GM12878 (cell line): ENCODE measurements at regions not wholly inside any gene's neighbourhood (a gene's known extent, or its start where the extent isn't known, plus 50 kb on each side); places are given as distances from the start of the nearest gene placed in this dataset.

Experiments
- ATAC-seq: fragments of 200-7000 bp; cut with Tn5 transposase; 3 replicates; pipeline ENCODE4 v1.9.1; 2020; ENCODE audit warnings: mild to moderate bottlenecking, moderate library complexity
- BruUV-seq: library from RNA; stranded (reverse); fragments of 400-500 nt; replicated peaks from 2 replicates; lab custom pipeline; 2021; lab: Mats Ljungman, UMichigan
- CTCF ChIA-PET: fragments of 300-600 bp; sonication (Branson Sonifier 250); formaldehyde crosslinking; extraction: SDS; loops from one replicate; lab custom pipeline; 2021; ENCODE audit warnings: inconsistent platforms; lab: Yijun Ruan, JAX
- POLR2A ChIA-PET: fragments of 350-600 bp; formaldehyde crosslinking; extraction: SDS; loops from one replicate; lab custom pipeline; 2021; ENCODE audit warnings: inconsistent platforms; lab: Charles Lee
- RAD21 ChIA-PET: fragments of 300-600 bp; sonication (Branson Sonifier 250); formaldehyde crosslinking; loops from one replicate; lab custom pipeline; 2023; ENCODE audit warnings: antibody characterized with exemption; ENCODE audit not compliant: unreplicated experiment; lab: Charles Lee
- SMC1A ChIA-PET: fragments of 300-600 bp; sonication (Branson Sonifier 250); formaldehyde crosslinking; loops from one replicate; lab custom pipeline; 2023; ENCODE audit not compliant: unreplicated experiment, uncharacterized antibody; lab: Charles Lee
- DNase-seq: peaks from one replicate; pipeline ENCODE4 v3.0.0-alpha.2; 2011; ENCODE audit warnings: low read depth, low spot score
- FAIRE-seq: peaks from 3 replicates; lab custom pipeline; 2011; peaks lifted over from hg19 to GRCh38; lab: Jason Lieb, UNC
- H2AFZ ChIP-seq: 2 replicates; pipeline ENCODE4 v1.6.0; 2011; ENCODE audit warnings: low read depth, low read length, control low read depth; ENCODE audit not compliant: control insufficient read depth
- H3K27ac ChIP-seq: 2 replicates; pipeline ENCODE4 v1.5.1; 2011; ENCODE audit warnings: control low read depth; ENCODE audit not compliant: control insufficient read depth, insufficient read depth
- H3K27me3 ChIP-seq, 2 experiments: replicated peaks in 1 of 2; 2 replicates each; pipeline versions ENCODE4 v1.6.0 to v1.6.1; 2011; ENCODE audit warnings: low read length in 1 of 2; ENCODE audit not compliant: control insufficient read depth in 2 of 2, insufficient read depth in 2 of 2
- H3K36me3 ChIP-seq, 2 experiments: 2 replicates each; pipeline ENCODE4 v1.5.1; 2011; ENCODE audit warnings: low read length in 1 of 2; ENCODE audit not compliant: control insufficient read depth in 2 of 2, insufficient read depth in 2 of 2
- H3K4me1 ChIP-seq: 2 replicates; pipeline ENCODE4 v1.6.1; 2011; ENCODE audit warnings: mild to moderate bottlenecking, low read length, moderate library complexity, mixed read lengths; ENCODE audit not compliant: control insufficient read depth, insufficient read depth
- H3K4me2 ChIP-seq: 2 replicates; pipeline ENCODE4 v1.6.0; 2011; ENCODE audit warnings: control low read depth; ENCODE audit not compliant: control insufficient read depth, insufficient read depth
- H3K4me3 ChIP-seq: fragments of 200-600 bp; sonication (generic); 2 replicates; pipeline ENCODE4 v1.5.1; 2016
- H3K79me2 ChIP-seq: 2 replicates; pipeline ENCODE4 v1.6.0; 2011; ENCODE audit warnings: low read length; ENCODE audit not compliant: control insufficient read depth, insufficient read depth
- H3K9ac ChIP-seq: 2 replicates; pipeline ENCODE4 v1.8.0; 2011; ENCODE audit warnings: low read length, control low read depth, mixed read lengths; ENCODE audit not compliant: control insufficient read depth, insufficient read depth
- H3K9me3 ChIP-seq: replicated peaks from 3 replicates; pipeline ENCODE4 v1.5.1; 2011; ENCODE audit warnings: mild to moderate bottlenecking, low read length; ENCODE audit not compliant: control insufficient read depth, insufficient read depth
- H4K20me1 ChIP-seq: 2 replicates; pipeline ENCODE4 v1.6.0; 2011; ENCODE audit not compliant: control insufficient read depth, insufficient read depth
- CEBPB ChIP-seq, 2 experiments: fragments of 150-350 bp in 1 of 2; IDR thresholded peaks; 2 replicates each; pipeline ENCODE4 v1.6.1; 2012 to 2014; ENCODE audit warnings: low read depth in 2 of 2, low read length in 2 of 2, borderline replicate concordance in 1 of 2, inconsistent platforms in 1 of 2
- GABPA ChIP-seq: IDR thresholded peaks from 2 replicates; pipeline ENCODE4 v1.6.1; 2014; ENCODE audit warnings: antibody characterized with exemption, low read depth, mild to moderate bottlenecking, inconsistent platforms
- IKZF1 ChIP-seq: fragments of 450-650 bp; conservative IDR thresholded peaks from 2 replicates; pipeline ENCODE4 v1.6.1; 2017; ENCODE audit warnings: antibody characterized with exemption, mild to moderate bottlenecking
- MYC ChIP-seq: IDR thresholded peaks from 2 replicates; pipeline ENCODE4 v1.6.1; 2011; ENCODE audit warnings: mild to moderate bottlenecking, low read length, moderate library complexity, inconsistent platforms; ENCODE audit not compliant: insufficient read depth, insufficient replicate concordance, insufficient read length, severe bottlenecking
- NR2F1 ChIP-seq: fragments of 450-650 bp; conservative IDR thresholded peaks from 2 replicates; pipeline ENCODE4 v1.6.1; 2017; ENCODE audit warnings: mild to moderate bottlenecking
- SP1 ChIP-seq: IDR thresholded peaks from one replicate; pipeline ENCODE4 v1.6.1; 2011; ENCODE audit warnings: low read depth, low read length
- SRF ChIP-seq, 2 experiments: IDR thresholded peaks; 2 replicates each; pipeline ENCODE4 v1.6.1; 2011; ENCODE audit warnings: low read depth in 2 of 2, low read length in 2 of 2, mild to moderate bottlenecking in 1 of 2, moderate library complexity in 1 of 2
- TBL1XR1 ChIP-seq: IDR thresholded peaks from 2 replicates; pipeline ENCODE4 v1.6.1; 2012; ENCODE audit warnings: low read depth, low read length, improper control_type of control experiment
- TCF7 ChIP-seq: IDR thresholded peaks from 2 replicates; pipeline ENCODE4 v1.6.1; 2014; ENCODE audit warnings: antibody characterized with exemption, borderline replicate concordance
- WGBS: methylation state at CpG from one replicate; pipeline ENCODE4 v1.1.6; 2016; ENCODE audit warnings: low lambda C conversion rate; ENCODE audit not compliant: insufficient replicate concordance, insufficient coverage; ENCODE audit errors: missing lambda C conversion rate; 5-methylcytosine and 5-hydroxymethylcytosine counted together
- in situ Hi-C: fragments of 300-500 bp; cut with MboI; formaldehyde crosslinking; loops from 9 replicates; pipeline ENCODE4 v1.14.3; 2018; ENCODE audit warnings: mixed read lengths
- intact Hi-C: fragments of 100-400 bp; cut with micrococcal nuclease; formaldehyde crosslinking; loops from one replicate; pipeline ENCODE4 v1.14.2; 2022; ENCODE audit not compliant: unreplicated experiment
- TF ChIP-seq, protein P1 (sequence below): fragments of 450-650 bp; IDR thresholded peaks from 2 replicates; pipeline ENCODE4 v1.6.1; 2016; ENCODE audit warnings: mild to moderate bottlenecking
- TF ChIP-seq, protein P2 (sequence below): IDR thresholded peaks from 2 replicates; pipeline ENCODE4 v1.6.1; 2011; ENCODE audit warnings: borderline replicate concordance, low read depth, mild to moderate bottlenecking, moderate library complexity, low read length; ENCODE audit not compliant: insufficient read depth, poor library complexity, severe bottlenecking

GRCh38 chr5:2631758-2632157 is 119.7 kb downstream of the IRX2 start:
- no peaks in the 10 kb centered on the region for H4K20me1 ChIP-seq
- H3K4me2 ChIP-seq: no peak overlapping the region
- no TSS peak for BruUV-seq
- H3K4me3 ChIP-seq: no peak overlapping the region
- 75% methylated on average over 11 of the region's 11 CpGs for WGBS
- H3K9me3 ChIP-seq: no peaks in the 10 kb centered on the region; the same call in 2 of the 3 replicates
- CTCF ChIA-PET: no interaction called here
- FAIRE-seq: no peak
- no peak overlapping the region for H3K9ac ChIP-seq
- TF ChIP-seq TCF7 (no peak), CEBPB (IDR thresholded peaks at IDR 0.05; ENCODE audit: borderline replicate concordance in 1 of 2, low read depth in 2 of 2, low read length in 2 of 2) (no peak), SRF (IDR thresholded peaks at IDR 0.05; ENCODE audit: low read depth in 2 of 2, low read length in 2 of 2) (no peak), TBL1XR1 (no peak), NR2F1 (no peak), MYC (no peak), SP1 (no peak), GABPA (no peak), IKZF1 (no peak)
- TF ChIP-seq, protein P1, sequence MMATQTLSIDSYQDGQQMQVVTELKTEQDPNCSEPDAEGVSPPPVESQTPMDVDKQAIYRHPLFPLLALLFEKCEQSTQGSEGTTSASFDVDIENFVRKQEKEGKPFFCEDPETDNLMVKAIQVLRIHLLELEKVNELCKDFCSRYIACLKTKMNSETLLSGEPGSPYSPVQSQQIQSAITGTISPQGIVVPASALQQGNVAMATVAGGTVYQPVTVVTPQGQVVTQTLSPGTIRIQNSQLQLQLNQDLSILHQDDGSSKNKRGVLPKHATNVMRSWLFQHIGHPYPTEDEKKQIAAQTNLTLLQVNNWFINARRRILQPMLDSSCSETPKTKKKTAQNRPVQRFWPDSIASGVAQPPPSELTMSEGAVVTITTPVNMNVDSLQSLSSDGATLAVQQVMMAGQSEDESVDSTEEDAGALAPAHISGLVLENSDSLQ: no peak
- TF ChIP-seq, protein P2, sequence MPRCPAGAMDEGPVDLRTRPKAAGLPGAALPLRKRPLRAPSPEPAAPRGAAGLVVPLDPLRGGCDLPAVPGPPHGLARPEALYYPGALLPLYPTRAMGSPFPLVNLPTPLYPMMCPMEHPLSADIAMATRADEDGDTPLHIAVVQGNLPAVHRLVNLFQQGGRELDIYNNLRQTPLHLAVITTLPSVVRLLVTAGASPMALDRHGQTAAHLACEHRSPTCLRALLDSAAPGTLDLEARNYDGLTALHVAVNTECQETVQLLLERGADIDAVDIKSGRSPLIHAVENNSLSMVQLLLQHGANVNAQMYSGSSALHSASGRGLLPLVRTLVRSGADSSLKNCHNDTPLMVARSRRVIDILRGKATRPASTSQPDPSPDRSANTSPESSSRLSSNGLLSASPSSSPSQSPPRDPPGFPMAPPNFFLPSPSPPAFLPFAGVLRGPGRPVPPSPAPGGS: no peak
- TF ChIP-seq, all 136 proteins: peak for 0
- in situ Hi-C loops (no loop called here), intact Hi-C loops (no loop called here)
- SMC1A ChIA-PET: interaction anchor here (0.9 kb wide), 1 partner anchor 10 kb away, joined by 3 read pairs; no protein-coding TSS in a partner anchor
- no peaks in the 10 kb centered on the region for H3K27me3 ChIP-seq
- POLR2A ChIA-PET: no interaction called here
- no peak for ATAC-seq
- H3K36me3 ChIP-seq: no peaks in the 10 kb centered on the region
- H3K4me1 ChIP-seq: no peaks in the 10 kb centered on the region
- no peak overlapping the region for H2AFZ ChIP-seq
- DNase-seq: no peak
- RAD21 ChIA-PET: no interaction called here
- no peak overlapping the region for H3K27ac ChIP-seq
- H3K79me2 ChIP-seq: no peaks in the 10 kb centered on the region
